IMR-90 (cell line): ENCODE measurements at regions not wholly inside any gene's neighbourhood (a gene's known extent, or its start where the extent isn't known, plus 50 kb on each side); places are given as distances from the start of the nearest gene placed in this dataset.
A peak's percentile ranks its signal among the peaks of the same experiment; 100 is the strongest.

Experiments used
- ATAC-seq: fragments of 200-7000 bp; cut with Tn5 transposase; 2 replicates; pipeline ENCODE4 v1.9.1; 2020; ENCODE audit warnings: low read depth, mild to moderate bottlenecking, moderate library complexity
- BruUV-seq: library from RNA; stranded (reverse); fragments of 400-500 nt; replicated peaks from 2 replicates; lab custom pipeline; 2021; lab: Mats Ljungman, UMichigan
- CTCF ChIA-PET: fragments of 300-600 bp; formaldehyde crosslinking; extraction: SDS; loops from one replicate; lab custom pipeline; 2021; ENCODE audit warnings: antibody characterized with exemption; lab: Yijun Ruan, JAX
- POLR2A ChIA-PET: fragments of 300-600 bp; sonication (Branson Sonifier 250); formaldehyde crosslinking; loops from one replicate; lab custom pipeline; 2022; ENCODE audit warnings: antibody characterized with exemption; ENCODE audit not compliant: unreplicated experiment; lab: Charles Lee
- DNase-seq: peaks from one replicate; pipeline ENCODE4 v3.0.0; 2013
- H2AFZ ChIP-seq: replicated peaks from 2 replicates; pipeline ENCODE3; 2013; ENCODE audit warnings: low read length, mild to moderate bottlenecking; ENCODE audit not compliant: poor library complexity
- H2AK5ac ChIP-seq: 2 replicates; pipeline ENCODE4 v1.6.1; 2013; ENCODE audit warnings: low read depth, low read length, inconsistent platforms
- H2AK9ac ChIP-seq: replicated peaks from 2 replicates; pipeline ENCODE3; 2013; ENCODE audit warnings: mild to moderate bottlenecking, low read depth, low read length, moderate library complexity; ENCODE audit not compliant: poor library complexity
- H2BK120ac ChIP-seq: 2 replicates; pipeline ENCODE4 v1.6.1; 2013; ENCODE audit warnings: low read depth, low read length, inconsistent platforms
- H2BK15ac ChIP-seq: 3 replicates; pipeline ENCODE4 v1.6.1; 2013; ENCODE audit warnings: low read depth, low read length, inconsistent platforms
- H2BK20ac ChIP-seq: 2 replicates; pipeline ENCODE4 v1.6.1; 2013; ENCODE audit warnings: low read depth, mild to moderate bottlenecking, inconsistent platforms, low read length, moderate library complexity
- H2BK5ac ChIP-seq: 2 replicates; pipeline ENCODE4 v1.6.1; 2013; ENCODE audit warnings: mild to moderate bottlenecking, low read depth, low read length, inconsistent platforms; ENCODE audit not compliant: poor library complexity, severe bottlenecking
- H3K14ac ChIP-seq: replicated peaks from 2 replicates; pipeline ENCODE4 v1.6.1; 2013; ENCODE audit warnings: low read depth, low read length, inconsistent platforms
- H3K18ac ChIP-seq: 2 replicates; pipeline ENCODE4 v1.6.1; 2013; ENCODE audit warnings: low read depth, low read length, control low read depth
- H3K23ac ChIP-seq: 2 replicates; pipeline ENCODE4 v1.6.1; 2013; ENCODE audit warnings: low read depth, low read length, inconsistent platforms
- H3K27ac ChIP-seq: 2 replicates; pipeline ENCODE4 v1.5.1; 2013; ENCODE audit warnings: mild to moderate bottlenecking, control low read depth, low read length; ENCODE audit not compliant: insufficient read depth
- H3K27me3 ChIP-seq: 2 replicates; pipeline ENCODE4 v1.6.1; 2013; ENCODE audit warnings: low read length; ENCODE audit not compliant: control insufficient read depth, insufficient read depth
- H3K36me3 ChIP-seq: 2 replicates; pipeline ENCODE4 v1.6.1; 2013; ENCODE audit warnings: low read length, mixed read lengths; ENCODE audit not compliant: control insufficient read depth, insufficient read depth
- H3K4ac ChIP-seq: 2 replicates; pipeline ENCODE4 v1.6.1; 2013; ENCODE audit warnings: low read depth, low read length, inconsistent platforms
- H3K4me1 ChIP-seq: 2 replicates; pipeline ENCODE4 v1.6.1; 2013; ENCODE audit warnings: low read length, mixed read lengths; ENCODE audit not compliant: control insufficient read depth, insufficient read depth
- H3K4me2 ChIP-seq: 2 replicates; pipeline ENCODE4 v1.6.1; 2013; ENCODE audit warnings: low read depth, mild to moderate bottlenecking, control low read depth, low read length, moderate library complexity
- H3K4me3 ChIP-seq: 2 replicates; pipeline ENCODE4 v1.5.1; 2013; ENCODE audit warnings: low read depth, mild to moderate bottlenecking, control low read depth, low read length, moderate library complexity; ENCODE audit not compliant: insufficient read depth
- H3K56ac ChIP-seq: 2 replicates; pipeline ENCODE4 v1.6.1; 2013; ENCODE audit warnings: low read length, inconsistent platforms; ENCODE audit not compliant: insufficient read depth; ENCODE audit errors: extremely low read depth
- H3K79me1 ChIP-seq, 2 experiments: 2 replicates each; pipeline ENCODE4 v1.6.1; 2013; ENCODE audit warnings: low read length in 2 of 2, inconsistent platforms in 1 of 2, low read depth in 1 of 2
- H3K9ac ChIP-seq: 2 replicates; pipeline ENCODE4 v1.6.1; 2013; ENCODE audit warnings: low read depth, low read length, control low read depth
- H3K9me1 ChIP-seq: 2 replicates; pipeline ENCODE4 v1.6.1; 2013; ENCODE audit warnings: low read length, inconsistent platforms; ENCODE audit not compliant: insufficient read depth
- H3K9me3 ChIP-seq: 2 replicates; pipeline ENCODE4 v1.6.1; 2013; ENCODE audit warnings: low read length; ENCODE audit not compliant: control insufficient read depth, insufficient read depth
- H4K20me1 ChIP-seq: 2 replicates; pipeline ENCODE4 v1.6.1; 2013; ENCODE audit warnings: low read length, inconsistent platforms; ENCODE audit not compliant: insufficient read depth
- H4K5ac ChIP-seq: 2 replicates; pipeline ENCODE4 v1.6.1; 2013; ENCODE audit warnings: mild to moderate bottlenecking, low read depth, low read length, control low read depth
- H4K8ac ChIP-seq, 2 experiments: 2 replicates each; pipeline ENCODE4 v1.6.1; 2013; ENCODE audit warnings: low read depth in 2 of 2, low read length in 2 of 2, control low read depth in 1 of 2, inconsistent platforms in 1 of 2
- H4K91ac ChIP-seq: 2 replicates; pipeline ENCODE4 v1.6.1; 2013; ENCODE audit warnings: low read depth, low read length, inconsistent platforms; ENCODE audit not compliant: insufficient read depth
- BHLHE40 ChIP-seq: fragments of 150-350 bp; IDR thresholded peaks from 2 replicates; pipeline ENCODE4 v1.6.1; 2016; ENCODE audit warnings: mild to moderate bottlenecking, low read depth, low read length
- CEBPB ChIP-seq: IDR thresholded peaks from 2 replicates; pipeline ENCODE4 v1.6.1; 2012; ENCODE audit warnings: low read depth, low read length, improper control_type of control experiment
- CHD1 ChIP-seq: IDR thresholded peaks from 2 replicates; pipeline ENCODE4 v1.6.1; 2012; ENCODE audit warnings: low read depth, low read length, improper control_type of control experiment
- CTCF ChIP-seq: conservative IDR thresholded peaks from 2 replicates; pipeline ENCODE4 v1.5.1; 2012; ENCODE audit warnings: mild to moderate bottlenecking, low read depth, low read length, improper control_type of control experiment
- ELK1 ChIP-seq: fragments of 150-350 bp; IDR thresholded peaks from 2 replicates; pipeline ENCODE4 v1.6.1; 2016; ENCODE audit warnings: low read depth, mild to moderate bottlenecking, low read length, moderate library complexity, borderline replicate concordance
- FOS ChIP-seq: fragments of 150-350 bp; IDR thresholded peaks from 2 replicates; pipeline ENCODE4 v1.6.1; 2016; ENCODE audit warnings: low read depth, low read length
- MAFK ChIP-seq: IDR thresholded peaks from 2 replicates; pipeline ENCODE4 v1.6.1; 2012; ENCODE audit warnings: low read depth, low read length, improper control_type of control experiment
- MAZ ChIP-seq: IDR thresholded peaks from 2 replicates; pipeline ENCODE4 v1.6.1; 2012; ENCODE audit warnings: low read depth, mild to moderate bottlenecking, low read length, improper control_type of control experiment, moderate library complexity, borderline replicate concordance
- MXI1 ChIP-seq: IDR thresholded peaks from 2 replicates; pipeline ENCODE4 v1.6.1; 2012; ENCODE audit warnings: low read depth, mild to moderate bottlenecking, low read length, moderate library complexity, borderline replicate concordance
- NFE2L2 ChIP-seq: fragments of 150-350 bp; IDR thresholded peaks from 2 replicates; pipeline ENCODE4 v1.6.1; 2016; ENCODE audit warnings: low read depth, mild to moderate bottlenecking, low read length
- POLR2A ChIP-seq: IDR thresholded peaks from 2 replicates; pipeline ENCODE4 v1.6.1; 2012; ENCODE audit warnings: mild to moderate bottlenecking, low read depth, low read length
- RAD21 ChIP-seq: IDR thresholded peaks from 2 replicates; pipeline ENCODE4 v1.6.1; 2012; ENCODE audit warnings: low read length, improper control_type of control experiment
- RCOR1 ChIP-seq: IDR thresholded peaks from 2 replicates; pipeline ENCODE4 v1.6.1; 2012; ENCODE audit warnings: mild to moderate bottlenecking, low read length, improper control_type of control experiment; ENCODE audit not compliant: insufficient replicate concordance
- RFX5 ChIP-seq: IDR thresholded peaks from 2 replicates; pipeline ENCODE4 v1.8.0; 2012; ENCODE audit warnings: low read depth, mild to moderate bottlenecking, low read length, moderate library complexity
- SMC3 ChIP-seq: fragments of 150-350 bp; IDR thresholded peaks from 2 replicates; pipeline ENCODE4 v1.6.1; 2016; ENCODE audit warnings: low read depth, mild to moderate bottlenecking, antibody characterized with exemption, low read length, moderate library complexity
- USF2 ChIP-seq: fragments of 150-350 bp; IDR thresholded peaks from 2 replicates; pipeline ENCODE4 v1.6.1; 2017; ENCODE audit warnings: mild to moderate bottlenecking, antibody characterized with exemption, low read length, low read depth
- WGBS, 2 experiments: methylation state at CpG; one replicate each; pipeline versions ENCODE4 v1.1.5 to v1.1.7; 2013; ENCODE audit warnings: missing lambda C conversion rate in 2 of 2; ENCODE audit not compliant: insufficient read length in 1 of 2; ENCODE audit errors: extremely low coverage in 2 of 2; 5-methylcytosine and 5-hydroxymethylcytosine counted together
- dilution Hi-C: fragments of 300-500 bp; cut with HindIII; formaldehyde crosslinking; loops from one replicate; pipeline ENCODE4 v1.14.3; 2018; ENCODE audit warnings: low sequenced_read_pairs; ENCODE audit not compliant: unreplicated experiment
- in situ Hi-C: fragments of 300-500 bp; cut with MboI; formaldehyde crosslinking; loops from 3 replicates; pipeline ENCODE4 v1.14.3; 2019; ENCODE audit warnings: low sequenced_read_pairs, inconsistent platforms, mixed read lengths
- intact Hi-C: fragments of 100-400 bp; cut with micrococcal nuclease; formaldehyde crosslinking; loops from 2 replicates; pipeline ENCODE4 v1.10.0; 2022

- CTCF ChIA-PET: interaction anchor here (0.8 kb wide), 1 partner anchor 85 kb away, joined by 3 read pairs; no protein-coding TSS in a partner anchor
- peak; percentile 52 for DNase-seq
Observed at GRCh38 chr2:150046211-150046610, 441.3 kb downstream of the RND3 start.

More at GRCh38 chr2:150046211-150046610, 441.3 kb downstream of the RND3 start:
- Histone ChIP-seq H4K5ac (peak overlapping the region; percentile 19), H2AK9ac (no peak overlapping the region), H4K8ac (peak overlapping the region; percentile 15 to 84; a peak in 2 of 4 replicates), H3K4me3 (no peak overlapping the region), H3K36me3 (no peaks in the 10 kb centered on the region), H3K4me2 (peak overlapping the region; percentile 34; the same call in 1 of the 2 replicates), H3K4ac (peak overlapping the region; percentile 82), H3K23ac (peak overlapping the region; percentile 57; the same call in 1 of the 2 replicates), H3K14ac (peak overlapping the region; percentile 71), H2BK120ac (peak overlapping the region; percentile 84), H3K27me3 (no peaks in the 10 kb centered on the region), H3K9me3 (no peaks in the 10 kb centered on the region), H2BK20ac (peak overlapping the region; percentile 85), H3K79me1 (no peaks in the 10 kb centered on the region), H2BK5ac (peak overlapping the region; percentile 54), H2AFZ (peak overlapping the region; percentile 25), H2AK5ac (peak overlapping the region; percentile 90), H2BK15ac (peak overlapping the region; percentile 89; the same call in 2 of the 3 replicates), H4K91ac (no peak overlapping the region; the same call in 1 of the 2 replicates), H3K27ac (no peak overlapping the region), H3K4me1 (peaks cover 6% of the 10 kb centered on the region; the same call in 1 of the 2 replicates), H3K56ac (no peak overlapping the region), H3K9ac (no peak overlapping the region), H3K9me1 (peaks cover 3% of the 10 kb centered on the region; the same call in 1 of the 2 replicates), H3K18ac (peak overlapping the region; percentile 53; the same call in 1 of the 2 replicates), H4K20me1 (no peaks in the 10 kb centered on the region)
- intact Hi-C loops: loop anchor here (10.0 kb wide), 1 partner anchor 419 kb away; no protein-coding TSS in a partner anchor
- POLR2A ChIA-PET: no interaction called here
- peak; percentile 61 for ATAC-seq
- in situ Hi-C loops: no loop called here
- TF ChIP-seq POLR2A: no peak
- TF ChIP-seq BHLHE40: no peak
- TF ChIP-seq NFE2L2: no peak
- no peak for TF ChIP-seq ELK1
- TF ChIP-seq MAZ: no peak
- TF ChIP-seq RFX5: no peak
- no peak for TF ChIP-seq MAFK
- no peak for TF ChIP-seq FOS
- TF ChIP-seq CEBPB: no peak
- no peak for TF ChIP-seq CHD1
- no peak for TF ChIP-seq RCOR1
- no peak for TF ChIP-seq MXI1
- no peak for TF ChIP-seq RAD21
- no peak for TF ChIP-seq CTCF
- no peak for TF ChIP-seq USF2
- no peak for TF ChIP-seq SMC3
- no TSS peak for BruUV-seq
- no CpG with 5 or more reads among the region's 5 CpGs for WGBS, 2 experiments
- dilution Hi-C loops: no loop called here
